Liver (tissue), 8 donors: ENCODE measurements at regions not wholly inside any gene's neighbourhood (a gene's known extent, or its start where the extent isn't known, plus 50 kb on each side); places are given as distances from the start of the nearest gene placed in this dataset.

Experiments used
- DNase-seq: peaks from one replicate; pipeline ENCODE4 v3.0.0-alpha.2; 2017; ENCODE audit warnings: low spot score
- H3K27ac ChIP-seq, 2 donors: one replicate each; pipeline ENCODE4 v1.7.0; 2013; ENCODE audit warnings: inconsistent platforms in 2 of 2, low read length in 2 of 2, control low read depth in 1 of 2, low read depth in 1 of 2, mild to moderate bottlenecking in 1 of 2
- H3K27me3 ChIP-seq, 4 donors: one replicate each; pipeline versions ENCODE4 v1.6.1 to v1.7.0; 2013; ENCODE audit warnings: low read length in 3 of 4, inconsistent platforms in 1 of 4, mild to moderate bottlenecking in 1 of 4, moderate library complexity in 1 of 4; ENCODE audit not compliant: control insufficient read depth in 4 of 4, insufficient read depth in 4 of 4
- H3K36me3 ChIP-seq, 4 donors: one replicate each; pipeline versions ENCODE4 v1.6.1 to v1.7.0; 2013; ENCODE audit warnings: low read length in 3 of 4, mild to moderate bottlenecking in 3 of 4, low read depth in 1 of 4, moderate library complexity in 1 of 4; ENCODE audit not compliant: control insufficient read depth in 4 of 4, insufficient read depth in 3 of 4
- H3K4me1 ChIP-seq, 4 donors: one replicate each; pipeline versions ENCODE4 v1.6.1 to v1.7.0; 2013; ENCODE audit warnings: low read length in 3 of 4, mild to moderate bottlenecking in 3 of 4, moderate library complexity in 1 of 4; ENCODE audit not compliant: control insufficient read depth in 4 of 4, insufficient read depth in 4 of 4
- H3K4me3 ChIP-seq, 3 donors: one replicate each; pipeline versions ENCODE4 v1.6.1 to v1.7.0; 2013; ENCODE audit warnings: low read length in 3 of 3, control low read depth in 1 of 3, low read depth in 1 of 3, mild to moderate bottlenecking in 1 of 3
- H3K9ac ChIP-seq, 2 donors: one replicate each; pipeline ENCODE4 v1.7.0; 2013; ENCODE audit warnings: low read length in 2 of 2, mild to moderate bottlenecking in 2 of 2, moderate library complexity in 2 of 2, control low read depth in 1 of 2, low read depth in 1 of 2
- H3K9me3 ChIP-seq, 4 donors: one replicate each; pipeline versions ENCODE4 v1.6.1 to v1.7.0; 2013; ENCODE audit warnings: low read length in 3 of 4; ENCODE audit not compliant: control insufficient read depth in 4 of 4
- FOXA1 ChIP-seq: IDR thresholded peaks from 2 replicates; pipeline ENCODE4 v1.6.1; 2016; ENCODE audit warnings: antibody characterized with exemption
- GABPA ChIP-seq, 2 donors: IDR thresholded peaks in 1 of 2; conservative IDR thresholded peaks in 1 of 2; 2 replicates each; pipeline ENCODE4 v1.6.1; 2016; ENCODE audit warnings: antibody characterized with exemption in 2 of 2, mild to moderate bottlenecking in 1 of 2, moderate library complexity in 1 of 2
- HNF4G ChIP-seq: IDR thresholded peaks from 2 replicates; pipeline ENCODE4 v1.6.1; 2016; ENCODE audit warnings: antibody characterized with exemption
- MAX ChIP-seq: IDR thresholded peaks from 2 replicates; pipeline ENCODE4 v1.6.1; 2016; ENCODE audit warnings: antibody characterized with exemption
- NR2F2 ChIP-seq: IDR thresholded peaks from 2 replicates; pipeline ENCODE4 v1.6.1; 2016; ENCODE audit warnings: antibody characterized with exemption
- RAD21 ChIP-seq, 2 donors: IDR thresholded peaks; 2 replicates each; pipeline ENCODE4 v1.6.1; 2016; ENCODE audit warnings: antibody characterized with exemption in 2 of 2, mild to moderate bottlenecking in 2 of 2
- RXRA ChIP-seq, 2 donors: IDR thresholded peaks; 2 replicates each; pipeline ENCODE4 v1.6.1; 2017 to 2018; ENCODE audit warnings: antibody characterized with exemption in 2 of 2, mild to moderate bottlenecking in 1 of 2
- SP1 ChIP-seq: IDR thresholded peaks from 2 replicates; pipeline ENCODE4 v1.6.1; 2018; ENCODE audit warnings: antibody characterized with exemption, mild to moderate bottlenecking
- TAF1 ChIP-seq: conservative IDR thresholded peaks from 2 replicates; pipeline ENCODE4 v1.6.1; 2016; ENCODE audit warnings: antibody characterized with exemption, mild to moderate bottlenecking
- YY1 ChIP-seq: IDR thresholded peaks from 2 replicates; pipeline ENCODE4 v1.6.1; 2016; ENCODE audit warnings: antibody characterized with exemption, mild to moderate bottlenecking
- WGBS: extraction: QIAGEN DNeasy Blood & Tissue Kit; methylation state at CpG from one replicate; pipeline ENCODE4 v1.1.7; 2013; 5-methylcytosine and 5-hydroxymethylcytosine counted together
- TF ChIP-seq, protein P1 (sequence below): IDR thresholded peaks from 2 replicates; pipeline ENCODE4 v1.6.1; 2016; ENCODE audit warnings: antibody characterized with exemption
- TF ChIP-seq, protein P2 (sequence below): IDR thresholded peaks from 2 replicates; pipeline ENCODE4 v1.6.1; 2016; ENCODE audit warnings: antibody characterized with exemption, mild to moderate bottlenecking
- TF ChIP-seq, protein P3 (sequence below): fragments of 150-350 bp; IDR thresholded peaks from 2 replicates; pipeline ENCODE4 v1.5.1; 2017; ENCODE audit warnings: improper control_type of control experiment, low read depth, low read length; ENCODE audit not compliant: missing input control
- donor health status: healthy.
- donor health status: healthy.
- donor health status: healthy.
- donor health status: healthy.
- donor health status: healthy.

DNA sequence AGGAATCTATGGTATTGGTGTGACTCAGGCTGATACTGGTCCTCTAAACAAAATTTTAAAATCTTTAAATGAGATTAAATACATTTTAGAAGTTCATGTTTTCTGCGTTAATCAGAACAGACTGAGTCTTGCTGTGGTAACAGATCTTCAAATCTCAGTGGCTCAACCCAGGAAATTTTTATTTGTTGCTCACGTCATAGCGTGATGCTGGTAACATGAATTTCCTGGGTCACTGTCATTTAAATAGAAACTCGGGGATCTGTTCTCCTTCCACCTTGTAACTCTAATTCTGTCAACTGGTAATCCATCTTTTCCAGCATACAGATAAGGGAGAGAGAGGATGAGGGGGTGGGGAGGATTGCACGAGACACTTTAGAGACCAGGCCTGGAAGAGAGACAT, 90.0 kb downstream of the CDC42EP3 start (continued):
- TF ChIP-seq, protein P1, sequence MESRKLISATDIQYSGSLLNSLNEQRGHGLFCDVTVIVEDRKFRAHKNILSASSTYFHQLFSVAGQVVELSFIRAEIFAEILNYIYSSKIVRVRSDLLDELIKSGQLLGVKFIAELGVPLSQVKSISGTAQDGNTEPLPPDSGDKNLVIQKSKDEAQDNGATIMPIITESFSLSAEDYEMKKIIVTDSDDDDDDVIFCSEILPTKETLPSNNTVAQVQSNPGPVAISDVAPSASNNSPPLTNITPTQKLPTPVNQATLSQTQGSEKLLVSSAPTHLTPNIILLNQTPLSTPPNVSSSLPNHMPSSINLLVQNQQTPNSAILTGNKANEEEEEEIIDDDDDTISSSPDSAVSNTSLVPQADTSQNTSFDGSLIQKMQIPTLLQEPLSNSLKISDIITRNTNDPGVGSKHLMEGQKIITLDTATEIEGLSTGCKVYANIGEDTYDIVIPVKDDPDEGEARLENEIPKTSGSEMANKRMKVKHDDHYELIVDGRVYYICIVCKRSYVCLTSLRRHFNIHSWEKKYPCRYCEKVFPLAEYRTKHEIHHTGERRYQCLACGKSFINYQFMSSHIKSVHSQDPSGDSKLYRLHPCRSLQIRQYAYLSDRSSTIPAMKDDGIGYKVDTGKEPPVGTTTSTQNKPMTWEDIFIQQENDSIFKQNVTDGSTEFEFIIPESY, result no peak
- TF ChIP-seq, protein P2, sequence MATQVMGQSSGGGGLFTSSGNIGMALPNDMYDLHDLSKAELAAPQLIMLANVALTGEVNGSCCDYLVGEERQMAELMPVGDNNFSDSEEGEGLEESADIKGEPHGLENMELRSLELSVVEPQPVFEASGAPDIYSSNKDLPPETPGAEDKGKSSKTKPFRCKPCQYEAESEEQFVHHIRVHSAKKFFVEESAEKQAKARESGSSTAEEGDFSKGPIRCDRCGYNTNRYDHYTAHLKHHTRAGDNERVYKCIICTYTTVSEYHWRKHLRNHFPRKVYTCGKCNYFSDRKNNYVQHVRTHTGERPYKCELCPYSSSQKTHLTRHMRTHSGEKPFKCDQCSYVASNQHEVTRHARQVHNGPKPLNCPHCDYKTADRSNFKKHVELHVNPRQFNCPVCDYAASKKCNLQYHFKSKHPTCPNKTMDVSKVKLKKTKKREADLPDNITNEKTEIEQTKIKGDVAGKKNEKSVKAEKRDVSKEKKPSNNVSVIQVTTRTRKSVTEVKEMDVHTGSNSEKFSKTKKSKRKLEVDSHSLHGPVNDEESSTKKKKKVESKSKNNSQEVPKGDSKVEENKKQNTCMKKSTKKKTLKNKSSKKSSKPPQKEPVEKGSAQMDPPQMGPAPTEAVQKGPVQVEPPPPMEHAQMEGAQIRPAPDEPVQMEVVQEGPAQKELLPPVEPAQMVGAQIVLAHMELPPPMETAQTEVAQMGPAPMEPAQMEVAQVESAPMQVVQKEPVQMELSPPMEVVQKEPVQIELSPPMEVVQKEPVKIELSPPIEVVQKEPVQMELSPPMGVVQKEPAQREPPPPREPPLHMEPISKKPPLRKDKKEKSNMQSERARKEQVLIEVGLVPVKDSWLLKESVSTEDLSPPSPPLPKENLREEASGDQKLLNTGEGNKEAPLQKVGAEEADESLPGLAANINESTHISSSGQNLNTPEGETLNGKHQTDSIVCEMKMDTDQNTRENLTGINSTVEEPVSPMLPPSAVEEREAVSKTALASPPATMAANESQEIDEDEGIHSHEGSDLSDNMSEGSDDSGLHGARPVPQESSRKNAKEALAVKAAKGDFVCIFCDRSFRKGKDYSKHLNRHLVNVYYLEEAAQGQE, result no peak

GRCh38 chr2:37582481-37583220, 88.8 kb downstream of the CDC42EP3 start:
- Histone ChIP-seq H3K4me3 (no peak overlapping the region), H3K27me3 (no peaks in the 10 kb centered on the region), H3K9me3 (no peaks in the 10 kb centered on the region), H3K36me3 (no peaks in the 10 kb centered on the region), H3K27ac (no peak overlapping the region), H3K9ac (no peak overlapping the region), H3K4me1 (no peaks in the 10 kb centered on the region)
- no peak for TF ChIP-seq MAX
- no peak for DNase-seq
- 76% methylated on average over 16 of the region's 16 CpGs for WGBS

GRCh38 chr2:37583402-37583801, 88.0 kb downstream of the CDC42EP3 start:
- no peak for DNase-seq
- Histone ChIP-seq H3K4me1 (no peaks in the 10 kb centered on the region), H3K9ac (no peak overlapping the region), H3K27me3 (no peaks in the 10 kb centered on the region), H3K4me3 (no peak overlapping the region), H3K9me3 (no peaks in the 10 kb centered on the region), H3K27ac (no peak overlapping the region), H3K36me3 (no peaks in the 10 kb centered on the region)
- no peak for TF ChIP-seq TAF1
- TF ChIP-seq, protein P3, sequence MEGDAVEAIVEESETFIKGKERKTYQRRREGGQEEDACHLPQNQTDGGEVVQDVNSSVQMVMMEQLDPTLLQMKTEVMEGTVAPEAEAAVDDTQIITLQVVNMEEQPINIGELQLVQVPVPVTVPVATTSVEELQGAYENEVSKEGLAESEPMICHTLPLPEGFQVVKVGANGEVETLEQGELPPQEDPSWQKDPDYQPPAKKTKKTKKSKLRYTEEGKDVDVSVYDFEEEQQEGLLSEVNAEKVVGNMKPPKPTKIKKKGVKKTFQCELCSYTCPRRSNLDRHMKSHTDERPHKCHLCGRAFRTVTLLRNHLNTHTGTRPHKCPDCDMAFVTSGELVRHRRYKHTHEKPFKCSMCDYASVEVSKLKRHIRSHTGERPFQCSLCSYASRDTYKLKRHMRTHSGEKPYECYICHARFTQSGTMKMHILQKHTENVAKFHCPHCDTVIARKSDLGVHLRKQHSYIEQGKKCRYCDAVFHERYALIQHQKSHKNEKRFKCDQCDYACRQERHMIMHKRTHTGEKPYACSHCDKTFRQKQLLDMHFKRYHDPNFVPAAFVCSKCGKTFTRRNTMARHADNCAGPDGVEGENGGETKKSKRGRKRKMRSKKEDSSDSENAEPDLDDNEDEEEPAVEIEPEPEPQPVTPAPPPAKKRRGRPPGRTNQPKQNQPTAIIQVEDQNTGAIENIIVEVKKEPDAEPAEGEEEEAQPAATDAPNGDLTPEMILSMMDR, result no peak
- TF ChIP-seq SP1, result no peak
- TF ChIP-seq MAX, result no peak
- TF ChIP-seq RAD21 (IDR thresholded peaks at IDR 0.05), result no peak
- no peak for TF ChIP-seq FOXA1
- no peak for TF ChIP-seq HNF4G
- no peak for TF ChIP-seq GABPA (IDR thresholded peaks at IDR 0.05 in 1 of 2, conservative IDR thresholded peaks at IDR 0.05 in 1 of 2)
- no peak for TF ChIP-seq RXRA (IDR thresholded peaks at IDR 0.05)
- no peak for TF ChIP-seq YY1
- TF ChIP-seq NR2F2, result no peak
- WGBS, result 79% methylated on average over 3 of the region's 3 CpGs
